GM12878 (cell line): ENCODE measurements at regions not wholly inside any gene's neighbourhood (a gene's known extent, or its start where the extent isn't known, plus 50 kb on each side); places are given as distances from the start of the nearest gene placed in this dataset.
A peak's percentile ranks its signal among the peaks of the same experiment; 100 is the strongest.

Experiments
- BMI1 ChIP-seq: fragments of 450-650 bp; IDR thresholded peaks from 2 replicates; pipeline ENCODE4 v1.6.1; 2016; ENCODE audit warnings: mild to moderate bottlenecking, moderate library complexity, borderline replicate concordance
- CHD2 ChIP-seq: IDR thresholded peaks from 2 replicates; pipeline ENCODE4 v1.6.1; 2011; ENCODE audit warnings: low read depth, low read length, improper control_type of control experiment, borderline replicate concordance
- EP300 ChIP-seq, 2 experiments: fragments of 150-350 bp in 1 of 2; IDR thresholded peaks; 2 replicates each; pipeline ENCODE4 v1.6.1; 2011 to 2012; ENCODE audit warnings: low read depth in 2 of 2, low read length in 2 of 2, borderline replicate concordance in 1 of 2, improper control_type of control experiment in 1 of 2, inconsistent platforms in 1 of 2; ENCODE audit not compliant: control insufficient read depth in 1 of 2
- ESRRA ChIP-seq: IDR thresholded peaks from 2 replicates; pipeline ENCODE4 v1.6.1; 2012; ENCODE audit warnings: mild to moderate bottlenecking, low read length, improper control_type of control experiment
- GABPA ChIP-seq: IDR thresholded peaks from 2 replicates; pipeline ENCODE4 v1.6.1; 2014; ENCODE audit warnings: antibody characterized with exemption, low read depth, mild to moderate bottlenecking, inconsistent platforms
- IRF5 ChIP-seq: fragments of 450-650 bp; IDR thresholded peaks from 2 replicates; pipeline ENCODE4 v1.6.1; 2017; ENCODE audit warnings: borderline replicate concordance
- JUND ChIP-seq: IDR thresholded peaks from 2 replicates; pipeline ENCODE4 v1.6.1; 2012; ENCODE audit warnings: low read depth, mild to moderate bottlenecking, low read length, improper control_type of control experiment, moderate library complexity
- NBN ChIP-seq: fragments of 450-650 bp; IDR thresholded peaks from 2 replicates; pipeline ENCODE4 v1.6.1; 2016
- ZBTB33 ChIP-seq: fragments of 450-650 bp; IDR thresholded peaks from 2 replicates; pipeline ENCODE4 v1.6.1; 2017; ENCODE audit warnings: mild to moderate bottlenecking
- ZNF217 ChIP-seq: fragments of 450-650 bp; IDR thresholded peaks from 2 replicates; pipeline ENCODE4 v1.6.1; 2017; ENCODE audit warnings: antibody characterized with exemption, mild to moderate bottlenecking
- TF ChIP-seq, protein P1 (sequence below): fragments of 450-650 bp; IDR thresholded peaks from 2 replicates; pipeline ENCODE4 v1.6.1; 2017; ENCODE audit warnings: mild to moderate bottlenecking, moderate library complexity
- TF ChIP-seq, protein P2 (sequence below): IDR thresholded peaks from 2 replicates; pipeline ENCODE4 v1.6.1; 2012; ENCODE audit warnings: low read depth, low read length, improper control_type of control experiment
- TF ChIP-seq, protein P3 (sequence below): fragments of 450-650 bp; IDR thresholded peaks from 2 replicates; pipeline ENCODE4 v1.6.1; 2016; ENCODE audit warnings: mild to moderate bottlenecking
- TF ChIP-seq, protein P4 (sequence below): IDR thresholded peaks from 2 replicates; pipeline ENCODE4 v1.6.1; 2012; ENCODE audit warnings: improper control_type of control experiment, low read depth, low read length; ENCODE audit not compliant: insufficient replicate concordance

- no peak for TF ChIP-seq IRF5
- TF ChIP-seq CHD2, result no peak
- TF ChIP-seq, protein P1, sequence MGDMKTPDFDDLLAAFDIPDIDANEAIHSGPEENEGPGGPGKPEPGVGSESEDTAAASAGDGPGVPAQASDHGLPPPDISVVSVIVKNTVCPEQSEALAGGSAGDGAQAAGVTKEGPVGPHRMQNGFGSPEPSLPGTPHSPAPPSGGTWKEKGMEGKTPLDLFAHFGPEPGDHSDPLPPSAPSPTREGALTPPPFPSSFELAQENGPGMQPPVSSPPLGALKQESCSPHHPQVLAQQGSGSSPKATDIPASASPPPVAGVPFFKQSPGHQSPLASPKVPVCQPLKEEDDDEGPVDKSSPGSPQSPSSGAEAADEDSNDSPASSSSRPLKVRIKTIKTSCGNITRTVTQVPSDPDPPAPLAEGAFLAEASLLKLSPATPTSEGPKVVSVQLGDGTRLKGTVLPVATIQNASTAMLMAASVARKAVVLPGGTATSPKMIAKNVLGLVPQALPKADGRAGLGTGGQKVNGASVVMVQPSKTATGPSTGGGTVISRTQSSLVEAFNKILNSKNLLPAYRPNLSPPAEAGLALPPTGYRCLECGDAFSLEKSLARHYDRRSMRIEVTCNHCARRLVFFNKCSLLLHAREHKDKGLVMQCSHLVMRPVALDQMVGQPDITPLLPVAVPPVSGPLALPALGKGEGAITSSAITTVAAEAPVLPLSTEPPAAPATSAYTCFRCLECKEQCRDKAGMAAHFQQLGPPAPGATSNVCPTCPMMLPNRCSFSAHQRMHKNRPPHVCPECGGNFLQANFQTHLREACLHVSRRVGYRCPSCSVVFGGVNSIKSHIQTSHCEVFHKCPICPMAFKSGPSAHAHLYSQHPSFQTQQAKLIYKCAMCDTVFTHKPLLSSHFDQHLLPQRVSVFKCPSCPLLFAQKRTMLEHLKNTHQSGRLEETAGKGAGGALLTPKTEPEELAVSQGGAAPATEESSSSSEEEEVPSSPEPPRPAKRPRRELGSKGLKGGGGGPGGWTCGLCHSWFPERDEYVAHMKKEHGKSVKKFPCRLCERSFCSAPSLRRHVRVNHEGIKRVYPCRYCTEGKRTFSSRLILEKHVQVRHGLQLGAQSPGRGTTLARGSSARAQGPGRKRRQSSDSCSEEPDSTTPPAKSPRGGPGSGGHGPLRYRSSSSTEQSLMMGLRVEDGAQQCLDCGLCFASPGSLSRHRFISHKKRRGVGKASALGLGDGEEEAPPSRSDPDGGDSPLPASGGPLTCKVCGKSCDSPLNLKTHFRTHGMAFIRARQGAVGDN, result no peak
- TF ChIP-seq JUND, result no peak
- TF ChIP-seq BMI1, result peak; percentile 54; the same call in 1 of the 2 replicates
- TF ChIP-seq, protein P2, sequence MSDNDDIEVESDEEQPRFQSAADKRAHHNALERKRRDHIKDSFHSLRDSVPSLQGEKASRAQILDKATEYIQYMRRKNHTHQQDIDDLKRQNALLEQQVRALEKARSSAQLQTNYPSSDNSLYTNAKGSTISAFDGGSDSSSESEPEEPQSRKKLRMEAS, result no peak
- no peak for TF ChIP-seq ZNF217
- TF ChIP-seq ESRRA, result no peak
- TF ChIP-seq, protein P3, sequence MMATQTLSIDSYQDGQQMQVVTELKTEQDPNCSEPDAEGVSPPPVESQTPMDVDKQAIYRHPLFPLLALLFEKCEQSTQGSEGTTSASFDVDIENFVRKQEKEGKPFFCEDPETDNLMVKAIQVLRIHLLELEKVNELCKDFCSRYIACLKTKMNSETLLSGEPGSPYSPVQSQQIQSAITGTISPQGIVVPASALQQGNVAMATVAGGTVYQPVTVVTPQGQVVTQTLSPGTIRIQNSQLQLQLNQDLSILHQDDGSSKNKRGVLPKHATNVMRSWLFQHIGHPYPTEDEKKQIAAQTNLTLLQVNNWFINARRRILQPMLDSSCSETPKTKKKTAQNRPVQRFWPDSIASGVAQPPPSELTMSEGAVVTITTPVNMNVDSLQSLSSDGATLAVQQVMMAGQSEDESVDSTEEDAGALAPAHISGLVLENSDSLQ, result no peak
- 0 out of 2 replicates have a peak, but pooled peaks have one; percentile 37 for TF ChIP-seq NBN
- TF ChIP-seq ZBTB33, result no peak
- TF ChIP-seq, protein P4, sequence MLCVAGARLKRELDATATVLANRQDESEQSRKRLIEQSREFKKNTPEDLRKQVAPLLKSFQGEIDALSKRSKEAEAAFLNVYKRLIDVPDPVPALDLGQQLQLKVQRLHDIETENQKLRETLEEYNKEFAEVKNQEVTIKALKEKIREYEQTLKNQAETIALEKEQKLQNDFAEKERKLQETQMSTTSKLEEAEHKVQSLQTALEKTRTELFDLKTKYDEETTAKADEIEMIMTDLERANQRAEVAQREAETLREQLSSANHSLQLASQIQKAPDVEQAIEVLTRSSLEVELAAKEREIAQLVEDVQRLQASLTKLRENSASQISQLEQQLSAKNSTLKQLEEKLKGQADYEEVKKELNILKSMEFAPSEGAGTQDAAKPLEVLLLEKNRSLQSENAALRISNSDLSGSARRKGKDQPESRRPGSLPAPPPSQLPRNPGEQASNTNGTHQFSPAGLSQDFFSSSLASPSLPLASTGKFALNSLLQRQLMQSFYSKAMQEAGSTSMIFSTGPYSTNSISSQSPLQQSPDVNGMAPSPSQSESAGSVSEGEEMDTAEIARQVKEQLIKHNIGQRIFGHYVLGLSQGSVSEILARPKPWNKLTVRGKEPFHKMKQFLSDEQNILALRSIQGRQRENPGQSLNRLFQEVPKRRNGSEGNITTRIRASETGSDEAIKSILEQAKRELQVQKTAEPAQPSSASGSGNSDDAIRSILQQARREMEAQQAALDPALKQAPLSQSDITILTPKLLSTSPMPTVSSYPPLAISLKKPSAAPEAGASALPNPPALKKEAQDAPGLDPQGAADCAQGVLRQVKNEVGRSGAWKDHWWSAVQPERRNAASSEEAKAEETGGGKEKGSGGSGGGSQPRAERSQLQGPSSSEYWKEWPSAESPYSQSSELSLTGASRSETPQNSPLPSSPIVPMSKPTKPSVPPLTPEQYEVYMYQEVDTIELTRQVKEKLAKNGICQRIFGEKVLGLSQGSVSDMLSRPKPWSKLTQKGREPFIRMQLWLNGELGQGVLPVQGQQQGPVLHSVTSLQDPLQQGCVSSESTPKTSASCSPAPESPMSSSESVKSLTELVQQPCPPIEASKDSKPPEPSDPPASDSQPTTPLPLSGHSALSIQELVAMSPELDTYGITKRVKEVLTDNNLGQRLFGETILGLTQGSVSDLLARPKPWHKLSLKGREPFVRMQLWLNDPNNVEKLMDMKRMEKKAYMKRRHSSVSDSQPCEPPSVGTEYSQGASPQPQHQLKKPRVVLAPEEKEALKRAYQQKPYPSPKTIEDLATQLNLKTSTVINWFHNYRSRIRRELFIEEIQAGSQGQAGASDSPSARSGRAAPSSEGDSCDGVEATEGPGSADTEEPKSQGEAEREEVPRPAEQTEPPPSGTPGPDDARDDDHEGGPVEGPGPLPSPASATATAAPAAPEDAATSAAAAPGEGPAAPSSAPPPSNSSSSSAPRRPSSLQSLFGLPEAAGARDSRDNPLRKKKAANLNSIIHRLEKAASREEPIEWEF, result no peak
- TF ChIP-seq GABPA, result no peak
- TF ChIP-seq EP300 (IDR thresholded peaks at IDR 0.05; ENCODE audit: borderline replicate concordance in 1 of 2, control insufficient read depth in 1 of 2, low read depth in 2 of 2, low read length in 2 of 2), result peak in 1 of 2 experiments; percentile 59; a peak in 1 of 4 replicates
These were observed 73.6 kb upstream of the ELK3 start (continued) for GRCh38 chr12:96120359-96121100.
